ENCODE measurements at regions not wholly inside any gene's neighbourhood (a gene's known extent, or its start where the extent isn't known, plus 50 kb on each side); places are given as distances from the start of the nearest gene placed in this dataset.

GRCh38 chr3:174667386-174667785, 191.7 kb upstream of the NAALADL2 start:
- no peaks in the 10 kb centered on the region for H3K36me3 Mint-ChIP-seq (ENCODE audit: low read depth, unreplicated experiment)
- TF ChIP-seq CTCF (IDR thresholded peaks at IDR 0.05; ENCODE audit: unreplicated experiment) = no peak
- H3K27ac Mint-ChIP-seq (ENCODE audit: unreplicated experiment) = no peak overlapping the region
- H3K4me3 Mint-ChIP-seq (ENCODE audit: unreplicated experiment) = no peak overlapping the region
- H3K27me3 Mint-ChIP-seq (ENCODE audit: unreplicated experiment) = no peaks in the 10 kb centered on the region
- no peaks in the 10 kb centered on the region for H3K9me3 Mint-ChIP-seq (ENCODE audit: unreplicated experiment)
- no peak for DNase-seq (ENCODE audit: low spot score)
- H3K4me1 Mint-ChIP-seq (ENCODE audit: unreplicated experiment) = no peaks in the 10 kb centered on the region

GRCh38 chr3:174675406-174675805, 183.7 kb upstream of the NAALADL2 start:
- Mint-ChIP-seq H3K4me1 (ENCODE audit: unreplicated experiment) (no peaks in the 10 kb centered on the region), H3K27me3 (ENCODE audit: unreplicated experiment) (no peaks in the 10 kb centered on the region), H3K9me3 (ENCODE audit: unreplicated experiment) (no peaks in the 10 kb centered on the region), H3K36me3 (ENCODE audit: low read depth, unreplicated experiment) (no peaks in the 10 kb centered on the region), H3K27ac (ENCODE audit: unreplicated experiment) (no peak overlapping the region), H3K4me3 (ENCODE audit: unreplicated experiment) (no peak overlapping the region)
- no peak for DNase-seq (ENCODE audit: low spot score)
- no peak for TF ChIP-seq CTCF (IDR thresholded peaks at IDR 0.05; ENCODE audit: unreplicated experiment)

GRCh38 chr3:174681784-174682183, 177.3 kb upstream of the NAALADL2 start:
- Mint-ChIP-seq H3K4me3 (ENCODE audit: unreplicated experiment) (no peak overlapping the region), H3K9me3 (ENCODE audit: unreplicated experiment) (no peaks in the 10 kb centered on the region), H3K27ac (ENCODE audit: unreplicated experiment) (no peak overlapping the region), H3K4me1 (ENCODE audit: unreplicated experiment) (no peaks in the 10 kb centered on the region), H3K36me3 (ENCODE audit: low read depth, unreplicated experiment) (no peaks in the 10 kb centered on the region), H3K27me3 (ENCODE audit: unreplicated experiment) (no peaks in the 10 kb centered on the region)
- no peak for TF ChIP-seq CTCF (IDR thresholded peaks at IDR 0.05; ENCODE audit: unreplicated experiment)
- no peak for DNase-seq (ENCODE audit: low spot score)

- no peak for TF ChIP-seq CTCF (IDR thresholded peaks at IDR 0.05; ENCODE audit: unreplicated experiment)
- Mint-ChIP-seq H3K9me3 (ENCODE audit: unreplicated experiment) (no peaks in the 10 kb centered on the region), H3K27ac (ENCODE audit: unreplicated experiment) (no peak overlapping the region), H3K4me1 (ENCODE audit: unreplicated experiment) (no peaks in the 10 kb centered on the region), H3K27me3 (ENCODE audit: unreplicated experiment) (no peaks in the 10 kb centered on the region), H3K36me3 (ENCODE audit: low read depth, unreplicated experiment) (no peaks in the 10 kb centered on the region), H3K4me3 (ENCODE audit: unreplicated experiment) (no peak overlapping the region)
- DNase-seq (ENCODE audit: low spot score) = no peak
These were observed 173.3 kb upstream of the NAALADL2 start for GRCh38 chr3:174685796-174686195.

- H3K4me1 Mint-ChIP-seq (ENCODE audit: unreplicated experiment) = no peaks in the 10 kb centered on the region
- no peaks in the 10 kb centered on the region for H3K9me3 Mint-ChIP-seq (ENCODE audit: unreplicated experiment)
- H3K4me3 Mint-ChIP-seq (ENCODE audit: unreplicated experiment) = no peak overlapping the region
- no peak for DNase-seq (ENCODE audit: low spot score)
- H3K27ac Mint-ChIP-seq (ENCODE audit: unreplicated experiment) = no peak overlapping the region
- H3K36me3 Mint-ChIP-seq (ENCODE audit: low read depth, unreplicated experiment) = no peaks in the 10 kb centered on the region
- no peak for TF ChIP-seq CTCF (IDR thresholded peaks at IDR 0.05; ENCODE audit: unreplicated experiment)
- H3K27me3 Mint-ChIP-seq (ENCODE audit: unreplicated experiment) = no peaks in the 10 kb centered on the region
These were observed 161.8 kb upstream of the NAALADL2 start for GRCh38 chr3:174697310-174697709.

All from endothelial cell (in vitro differentiated cells).